CD8-positive, alpha-beta memory T cell (primary cell): ENCODE measurements at regions not wholly inside any gene's neighbourhood (a gene's known extent, or its start where the extent isn't known, plus 50 kb on each side); places are given as distances from the start of the nearest gene placed in this dataset.
"Not testable (repeated sequence)": the region's sequence is repeated elsewhere in the genome, so short reads cannot be mapped to it uniquely, and the experiment has no call there.

Experiments used
- CTCF ChIA-PET: fragments of 350-600 bp; sonication (Branson Sonifier 250); formaldehyde crosslinking; loops from one replicate; lab custom pipeline; 2021; ENCODE audit warnings: antibody characterized with exemption; lab: Charles Lee
- POLR2A ChIA-PET: fragments of 350-600 bp; sonication (Branson Sonifier 250); formaldehyde crosslinking; loops from one replicate; lab custom pipeline; 2021; ENCODE audit warnings: antibody characterized with exemption; lab: Charles Lee
- DNase-seq, 5 donors: peaks; one replicate each; pipeline versions ENCODE4 v3.0.0 to v3.0.0-alpha.2; 2020 to 2022; ENCODE audit warnings: mixed read lengths in 1 of 5
- H3K27ac ChIP-seq: one replicate; pipeline ENCODE4 v1.7.0; 2013; ENCODE audit warnings: low read depth, mild to moderate bottlenecking, low read length, moderate library complexity
- H3K27me3 ChIP-seq: 2 replicates; pipeline ENCODE4 v1.7.0; 2013; ENCODE audit warnings: low read length, mild to moderate bottlenecking; ENCODE audit not compliant: insufficient read depth, poor library complexity, severe bottlenecking
- H3K36me3 ChIP-seq: 2 replicates; pipeline ENCODE4 v1.7.0; 2013; ENCODE audit warnings: mild to moderate bottlenecking, low read length, moderate library complexity; ENCODE audit not compliant: insufficient read depth
- H3K4me1 ChIP-seq: 2 replicates; pipeline ENCODE4 v1.7.0; 2013; ENCODE audit warnings: mild to moderate bottlenecking, low read length, moderate library complexity; ENCODE audit not compliant: insufficient read depth
- H3K4me3 ChIP-seq: 2 replicates; pipeline ENCODE4 v1.7.0; 2013; ENCODE audit warnings: mild to moderate bottlenecking, low read length
- H3K9me3 ChIP-seq: 2 replicates; pipeline ENCODE4 v1.7.0; 2013; ENCODE audit warnings: mild to moderate bottlenecking, low read length
- H3K27ac Mint-ChIP-seq, 8 donors: one replicate each; pipeline ENCODE4 v1.8.0; 2020 to 2021; ENCODE audit warnings: mixed read lengths in 8 of 8, mild to moderate bottlenecking in 6 of 8, inconsistent platforms in 3 of 8, moderate library complexity in 3 of 8
- H3K27me3 Mint-ChIP-seq, 2 donors: one replicate each; pipeline ENCODE4 v1.8.0; 2020 to 2021; ENCODE audit warnings: mixed read lengths in 2 of 2, mild to moderate bottlenecking in 1 of 2, moderate library complexity in 1 of 2
- H3K36me3 Mint-ChIP-seq, 3 donors: one replicate each; pipeline ENCODE4 v1.8.0; 2020 to 2021; ENCODE audit warnings: mixed read lengths in 3 of 3, inconsistent platforms in 1 of 3, mild to moderate bottlenecking in 1 of 3
- H3K4me1 Mint-ChIP-seq, 3 donors: one replicate each; pipeline ENCODE4 v1.8.0; 2020 to 2021; ENCODE audit warnings: mixed read lengths in 3 of 3, inconsistent platforms in 1 of 3, mild to moderate bottlenecking in 1 of 3
- H3K4me3 Mint-ChIP-seq, 7 donors: one replicate each; pipeline ENCODE4 v1.8.0; 2020 to 2021; ENCODE audit warnings: mixed read lengths in 7 of 7, mild to moderate bottlenecking in 6 of 7, moderate library complexity in 4 of 7, inconsistent platforms in 2 of 7
- H3K9me3 Mint-ChIP-seq, 5 donors: one replicate each; pipeline ENCODE4 v1.8.0; 2020 to 2022; ENCODE audit warnings: mixed read lengths in 5 of 5, mild to moderate bottlenecking in 3 of 5, moderate library complexity in 2 of 5, inconsistent platforms in 1 of 5

GRCh38 chr6:97469451-97469850, 186.4 kb upstream of the MMS22L start:
- Mint-ChIP-seq H3K4me1 (no peaks in the 10 kb centered on the region), H3K36me3 (no peaks in the 10 kb centered on the region), H3K9me3 (peaks cover 0 to 1% (median 0%) of the 10 kb centered on the region in 5 donors), H3K4me3 (no peak overlapping the region), H3K27me3 (peaks cover 2 to 9% of the 10 kb centered on the region in 2 donors), H3K27ac (no peak overlapping the region)
- Histone ChIP-seq H3K27ac (no peak overlapping the region), H3K27me3 (no peaks in the 10 kb centered on the region), H3K36me3 (no peaks in the 10 kb centered on the region), H3K4me3 (no peak overlapping the region), H3K9me3 (no peaks in the 10 kb centered on the region), H3K4me1 (no peaks in the 10 kb centered on the region)
- ChIA-PET POLR2A (no interaction called here), CTCF (no interaction called here)
- no peak for DNase-seq

- ChIA-PET POLR2A (no interaction called here), CTCF (no interaction called here)
- no peaks in the 10 kb centered on the region for H3K36me3 Mint-ChIP-seq
- no peaks in the 10 kb centered on the region for H3K36me3 ChIP-seq
- H3K9me3 ChIP-seq, result no peaks in the 10 kb centered on the region
- no peak overlapping the region for H3K27ac ChIP-seq
- H3K9me3 Mint-ChIP-seq, result peaks cover 0 to 1% (median 0%) of the 10 kb centered on the region in 5 donors
- no peaks in the 10 kb centered on the region for H3K4me1 ChIP-seq
- no peak overlapping the region for H3K4me3 Mint-ChIP-seq
- no peak for DNase-seq
- no peaks in the 10 kb centered on the region for H3K27me3 ChIP-seq
- peaks cover 2 to 9% of the 10 kb centered on the region in 2 donors for H3K27me3 Mint-ChIP-seq
- H3K4me3 ChIP-seq, result no peak overlapping the region
- no peak overlapping the region for H3K27ac Mint-ChIP-seq
- H3K4me1 Mint-ChIP-seq, result no peaks in the 10 kb centered on the region
These were observed 187.3 kb upstream of the MMS22L start for GRCh38 chr6:97470322-97470721.

- Mint-ChIP-seq H3K4me3 (no peak overlapping the region), H3K4me1 (no peaks in the 10 kb centered on the region), H3K9me3 (peaks cover 0 to 1% (median 0%) of the 10 kb centered on the region in 5 donors), H3K27me3 (peaks cover 4 to 8% of the 10 kb centered on the region in 2 donors), H3K27ac (no peak overlapping the region), H3K36me3 (no peaks in the 10 kb centered on the region)
- no peak for DNase-seq
- no peaks in the 10 kb centered on the region for H3K27me3 ChIP-seq
- no peaks in the 10 kb centered on the region for H3K4me1 ChIP-seq
- H3K27ac ChIP-seq, result no peak overlapping the region
- H3K36me3 ChIP-seq, result no peaks in the 10 kb centered on the region
- ChIA-PET POLR2A (no interaction called here), CTCF (no interaction called here)
- H3K4me3 ChIP-seq, result no peak overlapping the region
- no peaks in the 10 kb centered on the region for H3K9me3 ChIP-seq
These were observed 191.0 kb upstream of the MMS22L start for GRCh38 chr6:97473979-97474378.

GRCh38 chr6:97497713-97498331, 214.8 kb upstream of the MMS22L start:
- no peak overlapping the region for H3K27ac Mint-ChIP-seq
- CTCF ChIA-PET, result interaction anchor here (0.7 to 1.5 kb wide), 4 partner anchors 10 to 1348 kb away, joined by 3 to 4 read pairs (median 3); no protein-coding TSS in a partner anchor
- H3K27me3 Mint-ChIP-seq, result peaks cover 3 to 19% of the 10 kb centered on the region in 2 donors
- no peak overlapping the region for H3K4me3 ChIP-seq
- no peak overlapping the region for H3K27ac ChIP-seq
- H3K27me3 ChIP-seq, result no peaks in the 10 kb centered on the region
- no peaks in the 10 kb centered on the region for H3K9me3 Mint-ChIP-seq
- H3K4me1 ChIP-seq, result no peaks in the 10 kb centered on the region
- H3K4me1 Mint-ChIP-seq, result no peaks in the 10 kb centered on the region
- no peaks in the 10 kb centered on the region for H3K9me3 ChIP-seq
- no peak overlapping the region for H3K4me3 Mint-ChIP-seq
- H3K36me3 Mint-ChIP-seq, result no peaks in the 10 kb centered on the region
- H3K36me3 ChIP-seq, result no peaks in the 10 kb centered on the region
- DNase-seq, result peak; percentile 22 to 66 (median 26)
- POLR2A ChIA-PET, result no interaction called here

- no peak overlapping the region for H3K27ac Mint-ChIP-seq
- no peak overlapping the region for H3K4me3 Mint-ChIP-seq
- Histone ChIP-seq H3K27ac (no peak overlapping the region), H3K27me3 (no peaks in the 10 kb centered on the region), H3K4me1 (no peaks in the 10 kb centered on the region), H3K4me3 (no peak overlapping the region), H3K36me3 (no peaks in the 10 kb centered on the region), H3K9me3 (no peaks in the 10 kb centered on the region)
- H3K9me3 Mint-ChIP-seq, result peaks cover 0 to 2% (median 0%) of the 10 kb centered on the region in 5 donors
- DNase-seq, result no peak
- H3K36me3 Mint-ChIP-seq, result no peaks in the 10 kb centered on the region
- ChIA-PET CTCF (no interaction called here), POLR2A (no interaction called here)
- no peaks in the 10 kb centered on the region for H3K4me1 Mint-ChIP-seq
- peaks cover 1 to 16% of the 10 kb centered on the region in 2 donors for H3K27me3 Mint-ChIP-seq
These were observed 218.8 kb upstream of the MMS22L start for GRCh38 chr6:97501853-97502252.

DNA sequence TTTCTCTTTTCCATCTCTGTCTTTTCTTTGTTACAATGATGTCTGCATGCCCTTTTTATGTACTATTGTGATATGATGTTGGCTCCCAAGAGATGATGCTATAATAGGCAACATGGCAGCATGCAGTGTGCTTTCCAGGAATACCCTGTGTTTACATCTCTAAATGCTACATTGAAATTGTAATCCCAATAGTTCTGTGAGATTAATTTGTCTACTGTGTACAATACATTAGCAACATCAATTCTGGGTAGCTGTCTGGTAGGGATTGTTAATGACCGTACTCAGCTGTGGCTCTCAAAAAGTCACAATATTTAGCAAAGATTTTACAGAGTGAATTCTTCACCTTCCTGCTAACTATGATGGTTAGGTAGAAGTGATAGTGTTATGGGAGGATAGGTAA, 225.6 kb upstream of the MMS22L start:
- CTCF ChIA-PET, result no interaction called here
- H3K36me3 ChIP-seq, result no peaks in the 10 kb centered on the region
- H3K9me3 Mint-ChIP-seq, result peaks cover 0 to 2% (median 0%) of the 10 kb centered on the region in 5 donors
- no peak overlapping the region for H3K4me3 Mint-ChIP-seq
- H3K27me3 ChIP-seq, result no peaks in the 10 kb centered on the region
- H3K4me1 ChIP-seq, result no peaks in the 10 kb centered on the region
- H3K4me3 ChIP-seq, result no peak overlapping the region
- POLR2A ChIA-PET, result no interaction called here
- H3K36me3 Mint-ChIP-seq, result no peaks in the 10 kb centered on the region
- DNase-seq, result no peak
- H3K27ac ChIP-seq, result no peak overlapping the region
- peaks cover 4 to 20% of the 10 kb centered on the region in 2 donors for H3K27me3 Mint-ChIP-seq
- no peak overlapping the region for H3K27ac Mint-ChIP-seq
- H3K9me3 ChIP-seq, result no peaks in the 10 kb centered on the region
- H3K4me1 Mint-ChIP-seq, result no peaks in the 10 kb centered on the region

DNA sequence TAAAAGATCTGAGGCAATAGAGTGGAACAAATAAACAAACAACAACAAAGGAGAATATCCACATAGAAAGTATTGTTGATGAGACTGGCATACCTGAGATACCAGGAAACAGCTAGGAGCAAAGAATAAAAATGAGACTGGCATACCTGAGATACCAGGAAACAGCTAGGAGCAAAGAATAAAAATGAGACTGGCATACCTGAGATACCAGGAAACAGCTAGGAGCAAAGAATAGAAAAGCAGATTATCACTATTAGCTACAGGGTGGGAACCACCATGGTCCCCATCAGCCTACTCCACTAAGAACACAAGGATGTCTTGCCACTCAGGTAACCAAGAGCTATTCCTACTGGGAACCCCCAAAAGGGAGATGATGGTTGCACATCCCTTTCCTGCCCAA, 230.2 kb upstream of the MMS22L start:
- H3K4me1 ChIP-seq, H3K9me3 ChIP-seq, H3K27ac Mint-ChIP-seq, POLR2A ChIA-PET, H3K36me3 ChIP-seq, H3K4me3 ChIP-seq, H3K36me3 Mint-ChIP-seq, H3K4me1 Mint-ChIP-seq, DNase-seq, H3K27me3 ChIP-seq, H3K9me3 Mint-ChIP-seq, H3K4me3 Mint-ChIP-seq, H3K27ac ChIP-seq: not testable (repeated sequence)
- CTCF ChIA-PET, result interaction anchor here (0.8 kb wide), 1 partner anchor 16 kb away, joined by 3 read pairs; no protein-coding TSS in a partner anchor
- peaks cover 4 to 27% of the 10 kb centered on the region in 2 donors for H3K27me3 Mint-ChIP-seq

GRCh38 chr6:97524811-97525210, 241.8 kb upstream of the MMS22L start:
- Mint-ChIP-seq H3K4me3 (no peak overlapping the region), H3K36me3 (no peaks in the 10 kb centered on the region), H3K27me3 (no peaks in the 10 kb centered on the region), H3K27ac (no peak overlapping the region), H3K9me3 (peaks cover 0 to 8% (median 0%) of the 10 kb centered on the region in 5 donors), H3K4me1 (no peaks in the 10 kb centered on the region)
- no peak for DNase-seq
- Histone ChIP-seq H3K36me3 (no peaks in the 10 kb centered on the region), H3K27me3 (no peaks in the 10 kb centered on the region), H3K9me3 (no peaks in the 10 kb centered on the region), H3K4me1 (no peaks in the 10 kb centered on the region), H3K4me3 (no peak overlapping the region), H3K27ac (no peak overlapping the region)
- ChIA-PET CTCF (no interaction called here), POLR2A (no interaction called here)
